ENCODE measurements at regions not wholly inside any gene's neighbourhood (a gene's known extent, or its start where the extent isn't known, plus 50 kb on each side); places are given as distances from the start of the nearest gene placed in this dataset.

DNA sequence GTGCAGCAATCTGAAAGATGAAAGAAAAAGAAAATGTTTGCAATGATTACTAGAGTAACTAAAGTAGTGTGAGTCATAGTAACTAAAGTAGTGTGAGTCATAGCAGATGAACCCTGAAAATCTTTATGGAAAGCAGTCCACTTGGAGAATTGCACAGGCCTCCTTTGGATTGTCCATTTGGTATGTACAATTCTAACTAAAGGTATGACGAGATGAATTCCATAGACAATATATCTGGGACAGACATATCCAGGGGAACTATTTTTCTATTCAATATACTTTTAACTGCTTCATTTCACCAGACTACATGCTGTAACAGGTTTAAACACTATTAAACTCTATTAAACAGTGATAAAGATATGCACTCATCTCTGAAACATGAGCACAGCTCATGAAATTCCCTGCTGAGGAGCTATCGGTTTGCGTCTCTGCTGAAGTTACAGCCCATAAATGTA is 798.7 kb downstream of the PCDH7 start:
- intact Hi-C loops (cut with micrococcal nuclease; ENCODE audit: unreplicated experiment) = no loop called here
- DNase-seq (ENCODE audit: low read depth, low spot score) (no peak), ATAC-seq (no peak)
- POLR2A ChIA-PET = no interaction called here
- H3K36me3 ChIP-seq (ENCODE audit: control insufficient read depth, insufficient read depth, low read length) = no peaks in the 10 kb centered on the region
- CTCF ChIA-PET = no interaction called here
- TF ChIP-seq, protein P1, sequence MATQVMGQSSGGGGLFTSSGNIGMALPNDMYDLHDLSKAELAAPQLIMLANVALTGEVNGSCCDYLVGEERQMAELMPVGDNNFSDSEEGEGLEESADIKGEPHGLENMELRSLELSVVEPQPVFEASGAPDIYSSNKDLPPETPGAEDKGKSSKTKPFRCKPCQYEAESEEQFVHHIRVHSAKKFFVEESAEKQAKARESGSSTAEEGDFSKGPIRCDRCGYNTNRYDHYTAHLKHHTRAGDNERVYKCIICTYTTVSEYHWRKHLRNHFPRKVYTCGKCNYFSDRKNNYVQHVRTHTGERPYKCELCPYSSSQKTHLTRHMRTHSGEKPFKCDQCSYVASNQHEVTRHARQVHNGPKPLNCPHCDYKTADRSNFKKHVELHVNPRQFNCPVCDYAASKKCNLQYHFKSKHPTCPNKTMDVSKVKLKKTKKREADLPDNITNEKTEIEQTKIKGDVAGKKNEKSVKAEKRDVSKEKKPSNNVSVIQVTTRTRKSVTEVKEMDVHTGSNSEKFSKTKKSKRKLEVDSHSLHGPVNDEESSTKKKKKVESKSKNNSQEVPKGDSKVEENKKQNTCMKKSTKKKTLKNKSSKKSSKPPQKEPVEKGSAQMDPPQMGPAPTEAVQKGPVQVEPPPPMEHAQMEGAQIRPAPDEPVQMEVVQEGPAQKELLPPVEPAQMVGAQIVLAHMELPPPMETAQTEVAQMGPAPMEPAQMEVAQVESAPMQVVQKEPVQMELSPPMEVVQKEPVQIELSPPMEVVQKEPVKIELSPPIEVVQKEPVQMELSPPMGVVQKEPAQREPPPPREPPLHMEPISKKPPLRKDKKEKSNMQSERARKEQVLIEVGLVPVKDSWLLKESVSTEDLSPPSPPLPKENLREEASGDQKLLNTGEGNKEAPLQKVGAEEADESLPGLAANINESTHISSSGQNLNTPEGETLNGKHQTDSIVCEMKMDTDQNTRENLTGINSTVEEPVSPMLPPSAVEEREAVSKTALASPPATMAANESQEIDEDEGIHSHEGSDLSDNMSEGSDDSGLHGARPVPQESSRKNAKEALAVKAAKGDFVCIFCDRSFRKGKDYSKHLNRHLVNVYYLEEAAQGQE (IDR thresholded peaks at IDR 0.05; ENCODE audit: insufficient read depth in 1 of 2, low read depth in 2 of 2, low read length in 1 of 2) = no peak
- TF ChIP-seq TCF7L2 (IDR thresholded peaks at IDR 0.05; ENCODE audit: low read depth, low read length) (no peak), POLR2AphosphoS5 (IDR thresholded peaks at IDR 0.05; ENCODE audit: low read depth, low read length) (no peak), SIN3A (IDR thresholded peaks at IDR 0.05; ENCODE audit: borderline replicate concordance, insufficient read depth, low read depth, low read length) (no peak)
- TF ChIP-seq, protein P2, sequence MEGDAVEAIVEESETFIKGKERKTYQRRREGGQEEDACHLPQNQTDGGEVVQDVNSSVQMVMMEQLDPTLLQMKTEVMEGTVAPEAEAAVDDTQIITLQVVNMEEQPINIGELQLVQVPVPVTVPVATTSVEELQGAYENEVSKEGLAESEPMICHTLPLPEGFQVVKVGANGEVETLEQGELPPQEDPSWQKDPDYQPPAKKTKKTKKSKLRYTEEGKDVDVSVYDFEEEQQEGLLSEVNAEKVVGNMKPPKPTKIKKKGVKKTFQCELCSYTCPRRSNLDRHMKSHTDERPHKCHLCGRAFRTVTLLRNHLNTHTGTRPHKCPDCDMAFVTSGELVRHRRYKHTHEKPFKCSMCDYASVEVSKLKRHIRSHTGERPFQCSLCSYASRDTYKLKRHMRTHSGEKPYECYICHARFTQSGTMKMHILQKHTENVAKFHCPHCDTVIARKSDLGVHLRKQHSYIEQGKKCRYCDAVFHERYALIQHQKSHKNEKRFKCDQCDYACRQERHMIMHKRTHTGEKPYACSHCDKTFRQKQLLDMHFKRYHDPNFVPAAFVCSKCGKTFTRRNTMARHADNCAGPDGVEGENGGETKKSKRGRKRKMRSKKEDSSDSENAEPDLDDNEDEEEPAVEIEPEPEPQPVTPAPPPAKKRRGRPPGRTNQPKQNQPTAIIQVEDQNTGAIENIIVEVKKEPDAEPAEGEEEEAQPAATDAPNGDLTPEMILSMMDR (IDR thresholded peaks at IDR 0.05) = no peak
- in situ Hi-C loops (cut with HindIII; ENCODE audit: low pct_unique_long_range_greater_than_20kb, low sequenced_read_pairs) = no loop called here
- H3K27me3 ChIP-seq (ENCODE audit: control insufficient read depth, insufficient read depth, low read length) = no peaks in the 10 kb centered on the region
- no TSS peak for BruUV-seq (replicated peaks)
- H3K9me3 ChIP-seq (ENCODE audit: control insufficient read depth, insufficient read depth, low read depth, low read length) = no peaks in the 10 kb centered on the region
- no peak overlapping the region for H3K4me3 ChIP-seq (ENCODE audit: low read depth in 2 of 2, low read length in 2 of 2)
- no peaks in the 10 kb centered on the region for H3K4me1 ChIP-seq (ENCODE audit: control insufficient read depth, insufficient read depth, low read length)
- H3K27ac ChIP-seq (ENCODE audit: low read length) = no peak overlapping the region

DNA sequence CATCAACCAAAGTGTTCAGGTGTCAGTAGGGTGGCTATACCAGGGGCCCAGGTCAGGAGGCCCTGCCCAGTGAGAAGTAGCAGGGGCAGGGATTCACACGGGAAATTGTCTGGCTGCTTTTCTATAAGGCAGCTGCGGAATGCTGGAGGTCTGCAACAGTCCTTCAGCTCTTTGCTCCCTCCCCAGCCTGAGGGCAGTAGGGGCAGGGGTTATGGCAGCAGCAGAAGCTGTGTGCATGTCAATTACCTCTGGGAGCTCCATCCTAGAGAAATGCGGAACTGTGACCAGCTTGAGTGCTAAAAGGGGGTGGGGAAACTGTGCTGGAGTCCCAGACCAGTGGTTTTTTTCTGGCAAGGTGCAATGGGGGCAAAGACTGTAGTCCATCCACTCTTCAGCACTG is 810.4 kb downstream of the PCDH7 start:
- Histone ChIP-seq H3K36me3 (ENCODE audit: control insufficient read depth, insufficient read depth, low read length) (no peaks in the 10 kb centered on the region), H3K9me3 (ENCODE audit: control insufficient read depth, insufficient read depth, low read depth, low read length) (no peaks in the 10 kb centered on the region), H3K27ac (ENCODE audit: low read length) (no peak overlapping the region), H3K4me1 (ENCODE audit: control insufficient read depth, insufficient read depth, low read length) (no peaks in the 10 kb centered on the region), H3K27me3 (ENCODE audit: control insufficient read depth, insufficient read depth, low read length) (no peaks in the 10 kb centered on the region), H3K4me3 (ENCODE audit: low read depth in 2 of 2, low read length in 2 of 2) (no peak overlapping the region)
- DNase-seq (ENCODE audit: low read depth, low spot score) = no peak
- POLR2A ChIA-PET = no interaction called here
- no peak for TF ChIP-seq TCF7L2 (IDR thresholded peaks at IDR 0.05; ENCODE audit: low read depth, low read length)
- CTCF ChIA-PET = no interaction called here
- in situ Hi-C loops (cut with HindIII; ENCODE audit: low pct_unique_long_range_greater_than_20kb, low sequenced_read_pairs) (no loop called here), intact Hi-C loops (cut with micrococcal nuclease; ENCODE audit: unreplicated experiment) (no loop called here)
- BruUV-seq (replicated peaks) = no TSS peak
- ATAC-seq = no peak

DNA sequence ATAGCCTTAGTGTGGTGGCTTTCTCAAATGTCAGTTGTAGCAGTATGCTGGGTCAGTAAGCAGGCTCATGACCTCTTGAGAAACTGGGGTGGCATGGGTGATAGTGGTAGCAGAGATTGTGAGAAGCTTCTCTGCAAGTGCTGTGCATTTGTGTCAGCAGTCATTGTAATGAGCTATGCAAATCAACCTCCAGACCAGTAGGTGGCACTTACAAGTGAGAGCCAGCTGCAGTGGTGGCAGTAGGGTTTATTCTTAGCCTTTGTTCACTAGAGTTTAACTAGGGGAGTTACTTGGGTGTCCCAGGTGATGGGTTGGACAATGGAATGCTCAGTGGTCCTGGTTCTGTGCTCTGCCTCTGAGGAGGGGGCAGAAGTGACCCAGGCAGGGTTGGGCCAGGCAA is 818.7 kb downstream of the PCDH7 start:
- no peaks in the 10 kb centered on the region for H3K4me1 ChIP-seq (ENCODE audit: control insufficient read depth, insufficient read depth, low read length)
- in situ Hi-C loops (cut with HindIII; ENCODE audit: low pct_unique_long_range_greater_than_20kb, low sequenced_read_pairs) = no loop called here
- ATAC-seq = no peak
- no peak for DNase-seq (ENCODE audit: low read depth, low spot score)
- no peaks in the 10 kb centered on the region for H3K27me3 ChIP-seq (ENCODE audit: control insufficient read depth, insufficient read depth, low read length)
- CTCF ChIA-PET = no interaction called here
- TF ChIP-seq SIN3A (IDR thresholded peaks at IDR 0.05; ENCODE audit: borderline replicate concordance, insufficient read depth, low read depth, low read length) = no peak
- TF ChIP-seq, protein P1 (IDR thresholded peaks at IDR 0.05; ENCODE audit: insufficient read depth in 1 of 2, low read depth in 2 of 2, low read length in 1 of 2) = no peak
- TF ChIP-seq, protein P2 (IDR thresholded peaks at IDR 0.05) = no peak
- TF ChIP-seq TCF7L2 (IDR thresholded peaks at IDR 0.05; ENCODE audit: low read depth, low read length) = no peak
- TF ChIP-seq POLR2AphosphoS5 (IDR thresholded peaks at IDR 0.05; ENCODE audit: low read depth, low read length) = no peak
- intact Hi-C loops (cut with micrococcal nuclease; ENCODE audit: unreplicated experiment) = no loop called here
- no TSS peak for BruUV-seq (replicated peaks)
- H3K36me3 ChIP-seq (ENCODE audit: control insufficient read depth, insufficient read depth, low read length) = no peaks in the 10 kb centered on the region
- POLR2A ChIA-PET = no interaction called here
- no peak overlapping the region for H3K4me3 ChIP-seq (ENCODE audit: low read depth in 2 of 2, low read length in 2 of 2)
- H3K9me3 ChIP-seq (ENCODE audit: control insufficient read depth, insufficient read depth, low read depth, low read length) = no peaks in the 10 kb centered on the region
- no peak overlapping the region for H3K27ac ChIP-seq (ENCODE audit: low read length)

Measured in Panc1 (cell line).